SK-N-SH (cell line): ENCODE measurements at regions not wholly inside any gene's neighbourhood (a gene's known extent, or its start where the extent isn't known, plus 50 kb on each side); places are given as distances from the start of the nearest gene placed in this dataset.

Experiments used
- CTCF ChIA-PET: fragments of 300-600, 350-600 bp; formaldehyde crosslinking; extraction: SDS; loops from one replicate; lab custom pipeline; 2021; lab: Yijun Ruan, JAX
- POLR2A ChIA-PET: fragments of 350-600 bp; sonication (Branson Sonifier 250); formaldehyde crosslinking; extraction: SDS; loops from one replicate; lab custom pipeline; 2020; ENCODE audit warnings: antibody characterized with exemption, inconsistent platforms; lab: Yijun Ruan, JAX
- DNase-seq: peaks from one replicate; pipeline ENCODE4 v3.0.0; 2012
- H2AFZ ChIP-seq: fragments of 200-600 bp; sonication (generic); 2 replicates; pipeline ENCODE4 v1.8.1; 2016; ENCODE audit warnings: antibody characterized with exemption, mild to moderate bottlenecking, low read depth
- H3F3A ChIP-seq: fragments of 200-600 bp; sonication (generic); replicated peaks from 2 replicates; pipeline ENCODE3; 2016; ENCODE audit warnings: antibody characterized with exemption, mild to moderate bottlenecking; ENCODE audit not compliant: insufficient read depth
- H3K27ac ChIP-seq, 2 experiments: fragments of 200-500 bp in 1 of 2; fragments of 200-600 bp in 1 of 2; sonication (Bioruptor generic) in 1 of 2; sonication (generic), shearing (Covaris generic) in 1 of 2; 2 replicates each; pipeline versions ENCODE4 v1.5.1 to v1.6.1; 2014 to 2016; ENCODE audit warnings: low read depth in 2 of 2, inconsistent platforms in 1 of 2, low read length in 1 of 2, mild to moderate bottlenecking in 1 of 2, mixed read lengths in 1 of 2
- H3K27me3 ChIP-seq: fragments of 200-600 bp; sonication (generic), shearing (Covaris generic); 2 replicates; pipeline ENCODE4 v1.6.1; 2016; ENCODE audit warnings: mixed run types; ENCODE audit not compliant: insufficient read depth
- H3K36me3 ChIP-seq, 2 experiments: fragments of 200-500 bp in 1 of 2; fragments of 200-600 bp in 1 of 2; sonication (Bioruptor generic) in 1 of 2; sonication (generic) in 1 of 2; replicated peaks in 1 of 2; 2 replicates each; pipeline versions ENCODE3 to v1.5.1; 2014 to 2016; ENCODE audit warnings: low read length in 1 of 2, mild to moderate bottlenecking in 1 of 2; ENCODE audit not compliant: insufficient read depth in 2 of 2, control insufficient read depth in 1 of 2
- H3K4me1 ChIP-seq, 2 experiments: fragments of 200-500 bp in 1 of 2; fragments of 200-600 bp in 1 of 2; sonication (Bioruptor generic) in 1 of 2; sonication (generic), shearing (Covaris generic) in 1 of 2; 2 replicates each; pipeline versions ENCODE4 v1.5.1 to v1.6.1; 2014 to 2016; ENCODE audit warnings: low read depth in 1 of 2, low read length in 1 of 2, mixed run types in 1 of 2; ENCODE audit not compliant: insufficient read depth in 2 of 2, control insufficient read depth in 1 of 2
- H3K4me2 ChIP-seq: fragments of 200-600 bp; sonication (generic), shearing (Covaris generic); 2 replicates; pipeline ENCODE4 v1.6.1; 2017; ENCODE audit warnings: mixed run types
- H3K4me3 ChIP-seq, 2 experiments: fragments of 200-500 bp in 1 of 2; fragments of 200-600 bp in 1 of 2; sonication (Bioruptor generic) in 1 of 2; sonication (generic), shearing (Covaris generic) in 1 of 2; 2 replicates each; pipeline versions ENCODE4 v1.5.1 to v1.8.1; 2014 to 2016; ENCODE audit warnings: low read depth in 2 of 2, inconsistent platforms in 1 of 2, low read length in 1 of 2, mild to moderate bottlenecking in 1 of 2, mixed read lengths in 1 of 2, moderate library complexity in 1 of 2
- H3K79me2 ChIP-seq: fragments of 200-600 bp; sonication (generic); 2 replicates; pipeline ENCODE4 v1.8.1; 2017; ENCODE audit warnings: mild to moderate bottlenecking; ENCODE audit not compliant: insufficient read depth
- H3K9ac ChIP-seq: fragments of 200-600 bp; sonication (generic); 2 replicates; pipeline ENCODE4 v1.6.1; 2017; ENCODE audit warnings: mixed run types
- H3K9me2 ChIP-seq: fragments of 200-600 bp; sonication (generic); 2 replicates; pipeline ENCODE4 v1.6.1; 2017; ENCODE audit warnings: mixed run types
- H3K9me3 ChIP-seq: fragments of 200-600 bp; sonication (generic); 2 replicates; pipeline ENCODE4 v1.6.1; 2017; ENCODE audit warnings: mixed run types, mild to moderate bottlenecking, moderate library complexity
- H4K20me1 ChIP-seq: fragments of 200-600 bp; sonication (generic); 2 replicates; pipeline ENCODE4 v1.6.1; 2017; ENCODE audit warnings: mild to moderate bottlenecking, mixed run types; ENCODE audit not compliant: insufficient read depth
- CTCF ChIP-seq: fragments of 200-600 bp; sonication (generic); IDR thresholded peaks from 2 replicates; pipeline ENCODE4 v1.6.1; 2017; ENCODE audit warnings: antibody characterized with exemption, mild to moderate bottlenecking, moderate library complexity
- ELF1 ChIP-seq: IDR thresholded peaks from 2 replicates; pipeline ENCODE4 v1.4.0; 2012
- FOSL2 ChIP-seq: IDR thresholded peaks from 2 replicates; pipeline ENCODE4 v1.4.0; 2012; ENCODE audit warnings: low read depth, mild to moderate bottlenecking, moderate library complexity, borderline replicate concordance
- FOXJ3 ChIP-seq: sonication (generic); formaldehyde crosslinking; IDR thresholded peaks from 2 replicates; pipeline ENCODE4 v1.5.1; 2020; ENCODE audit warnings: mild to moderate bottlenecking, missing genetic modification reagents
- FOXM1 ChIP-seq: IDR thresholded peaks from 2 replicates; pipeline ENCODE4 v1.4.0; 2012; ENCODE audit warnings: low read depth, mild to moderate bottlenecking
- GABPA ChIP-seq: IDR thresholded peaks from 2 replicates; pipeline ENCODE4 v1.4.0; 2012; ENCODE audit warnings: low read depth, mild to moderate bottlenecking
- IRF3 ChIP-seq: fragments of 150-350 bp; IDR thresholded peaks from 2 replicates; pipeline ENCODE4 v1.6.1; 2016; ENCODE audit warnings: mild to moderate bottlenecking, low read depth, low read length
- JUND ChIP-seq: IDR thresholded peaks from 2 replicates; pipeline ENCODE4 v1.4.0; 2012
- PBX3 ChIP-seq: IDR thresholded peaks from 2 replicates; pipeline ENCODE4; 2012
- POLR2AphosphoS5 ChIP-seq: IDR thresholded peaks from 2 replicates; pipeline ENCODE4 v1.6.1; 2012; ENCODE audit warnings: low read depth, low read length
- RCOR1 ChIP-seq: fragments of 150-350 bp; IDR thresholded peaks from 2 replicates; pipeline ENCODE4 v1.6.1; 2017; ENCODE audit warnings: antibody characterized with exemption, low read length
- REST ChIP-seq: IDR thresholded peaks from 2 replicates; pipeline ENCODE4 v1.6.1; 2012; ENCODE audit warnings: mild to moderate bottlenecking, low read depth, low read length, moderate library complexity
- RFX5 ChIP-seq: IDR thresholded peaks from 2 replicates; pipeline ENCODE4 v1.6.1; 2012; ENCODE audit warnings: mild to moderate bottlenecking, improper control_type of control experiment, low read length
- RXRA ChIP-seq: IDR thresholded peaks from 2 replicates; pipeline ENCODE4 v1.4.0; 2012; ENCODE audit warnings: low read depth, mild to moderate bottlenecking, borderline replicate concordance
- SMC3 ChIP-seq: IDR thresholded peaks from 2 replicates; pipeline ENCODE4 v1.6.1; 2012; ENCODE audit warnings: low read depth, low read length, improper control_type of control experiment
- USF2 ChIP-seq: fragments of 150-350 bp; IDR thresholded peaks from 2 replicates; pipeline ENCODE4 v1.6.1; 2017; ENCODE audit warnings: antibody characterized with exemption, low read length, low read depth, borderline replicate concordance
- WGBS: methylation state at CpG from one replicate; pipeline ENCODE4 v1.1.6; 2017; ENCODE audit warnings: low lambda C conversion rate; 5-methylcytosine and 5-hydroxymethylcytosine counted together
- TF ChIP-seq, protein P1 (sequence below): IDR thresholded peaks from 2 replicates; pipeline ENCODE4 v1.4.0; 2012; ENCODE audit warnings: low read depth

DNA sequence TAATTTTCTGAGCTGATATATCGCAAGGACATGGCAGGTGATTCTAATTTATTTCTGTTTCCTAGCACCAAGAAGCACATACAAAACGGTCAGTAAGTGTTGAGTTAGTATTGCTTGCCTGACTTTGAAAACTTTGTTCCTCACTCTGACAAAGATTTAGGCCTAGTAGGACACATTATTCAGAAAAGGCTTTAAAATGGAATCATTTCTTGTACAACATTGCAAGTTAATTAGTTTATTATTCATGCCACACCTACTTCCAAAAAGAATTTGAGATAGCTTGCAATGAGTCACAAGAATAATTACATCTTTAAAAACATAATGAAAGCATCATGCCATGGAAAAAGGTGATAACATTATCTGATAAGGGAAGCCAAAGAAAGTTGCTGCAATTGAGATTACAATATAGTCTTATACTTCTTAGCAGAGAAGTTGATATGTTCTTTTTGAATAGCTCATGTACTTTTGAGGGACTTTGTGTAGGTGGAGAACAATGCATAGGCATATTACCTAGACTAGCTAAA is 474.2 kb downstream of the KLF5 start:
- H2AFZ ChIP-seq, result no peak overlapping the region
- no peaks in the 10 kb centered on the region for H3K36me3 ChIP-seq
- H3K4me1 ChIP-seq, result no peaks in the 10 kb centered on the region
- H3K9me2 ChIP-seq, result no peaks in the 10 kb centered on the region
- no peaks in the 10 kb centered on the region for H3K79me2 ChIP-seq
- no peaks in the 10 kb centered on the region; the same call in 1 of the 2 replicates for H3K27me3 ChIP-seq
- WGBS, result 58% methylated on average over 2 of the region's 2 CpGs
- no peak overlapping the region for H3K4me3 ChIP-seq
- no peaks in the 10 kb centered on the region for H3F3A ChIP-seq
- no peaks in the 10 kb centered on the region for H4K20me1 ChIP-seq
- no peak for TF ChIP-seq USF2
- no peak for TF ChIP-seq PBX3
- TF ChIP-seq FOXJ3, result no peak
- TF ChIP-seq GABPA, result no peak
- no peak overlapping the region for H3K4me2 ChIP-seq
- POLR2A ChIA-PET, result no interaction called here
- H3K9ac ChIP-seq, result no peak overlapping the region
- H3K9me3 ChIP-seq, result no peaks in the 10 kb centered on the region
- DNase-seq, result no peak
- CTCF ChIA-PET, result no interaction called here
- no peak overlapping the region for H3K27ac ChIP-seq

- H3K4me2 ChIP-seq, result no peak overlapping the region
- ChIA-PET POLR2A (no interaction called here), CTCF (no interaction called here)
- no peaks in the 10 kb centered on the region for H3K9me3 ChIP-seq
- H3F3A ChIP-seq, result no peaks in the 10 kb centered on the region
- no peaks in the 10 kb centered on the region; the same call in 1 of the 2 replicates for H3K27me3 ChIP-seq
- no peaks in the 10 kb centered on the region for H4K20me1 ChIP-seq
- no peaks in the 10 kb centered on the region for H3K9me2 ChIP-seq
- 88% methylated on average over 4 of the region's 4 CpGs for WGBS
- H3K9ac ChIP-seq, result no peak overlapping the region
- no peak overlapping the region for H2AFZ ChIP-seq
- no peak overlapping the region for H3K4me3 ChIP-seq
- H3K79me2 ChIP-seq, result no peaks in the 10 kb centered on the region
- no peaks in the 10 kb centered on the region for H3K4me1 ChIP-seq
- H3K27ac ChIP-seq, result no peak overlapping the region
- no peak for DNase-seq
- H3K36me3 ChIP-seq, result no peaks in the 10 kb centered on the region
- no peak for TF ChIP-seq POLR2AphosphoS5
- TF ChIP-seq FOSL2, result no peak
- TF ChIP-seq FOXM1, result no peak
- no peak for TF ChIP-seq JUND
- no peak for TF ChIP-seq REST
- no peak for TF ChIP-seq RXRA
- TF ChIP-seq SMC3, result no peak
- TF ChIP-seq IRF3, result no peak
- no peak for TF ChIP-seq CTCF
- TF ChIP-seq RCOR1, result no peak
- TF ChIP-seq RFX5, result no peak
- TF ChIP-seq, protein P1, sequence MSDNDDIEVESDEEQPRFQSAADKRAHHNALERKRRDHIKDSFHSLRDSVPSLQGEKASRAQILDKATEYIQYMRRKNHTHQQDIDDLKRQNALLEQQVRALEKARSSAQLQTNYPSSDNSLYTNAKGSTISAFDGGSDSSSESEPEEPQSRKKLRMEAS, result no peak
- no peak for TF ChIP-seq ELF1
- TF ChIP-seq FOXJ3, result no peak
Measured at GRCh38 chr13:73532582-73532981, 473.8 kb downstream of the KLF5 start.
